Vagina (tissue), 2 donors: ENCODE measurements at regions not wholly inside any gene's neighbourhood (a gene's known extent, or its start where the extent isn't known, plus 50 kb on each side); places are given as distances from the start of the nearest gene placed in this dataset.

ENCODE experiments used
- POLR2A ChIP-seq, 2 donors: fragments of 450-650 bp; IDR thresholded peaks; one replicate each; pipeline ENCODE4 v1.6.1; 2017; ENCODE audit warnings: antibody characterized with exemption in 2 of 2, mild to moderate bottlenecking in 2 of 2, moderate library complexity in 2 of 2
- POLR2AphosphoS5 ChIP-seq, 2 donors: sonication (generic); formaldehyde crosslinking; IDR thresholded peaks; one replicate each; pipeline ENCODE4 v1.9.0; 2017; ENCODE audit warnings: antibody characterized with exemption in 2 of 2, mild to moderate bottlenecking in 2 of 2, low read depth in 1 of 2; ENCODE audit not compliant: insufficient read depth in 1 of 2
- TF ChIP-seq, protein P1 (sequence below), 3 experiments: fragments of 450-650 bp in 2 of 3; fragments of 200-600 bp in 1 of 3; sonication (generic) in 1 of 3; IDR thresholded peaks; one replicate each; pipeline ENCODE4 v1.5.1; 2017 to 2019; ENCODE audit warnings: antibody characterized with exemption in 3 of 3, mild to moderate bottlenecking in 2 of 3, moderate library complexity in 2 of 3

DNA sequence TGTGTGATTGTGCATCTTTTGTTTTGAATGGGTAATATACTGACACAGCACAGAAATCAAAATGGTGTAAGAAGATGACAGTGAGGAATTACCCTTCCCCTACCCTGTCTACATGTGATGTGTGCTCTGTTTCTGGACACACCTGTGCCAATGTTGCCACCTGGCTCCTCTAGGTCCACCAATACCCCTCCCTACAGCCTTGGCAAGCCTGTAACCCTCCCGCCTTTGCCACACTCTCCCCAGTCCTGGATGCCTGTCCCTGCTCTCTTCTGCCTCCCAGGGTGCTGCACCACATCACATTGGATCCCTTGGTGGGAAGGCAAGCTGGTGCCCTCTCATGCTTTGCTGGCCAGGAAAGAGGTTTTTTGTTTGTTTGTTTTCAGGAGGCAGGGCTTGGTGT is 289.5 kb upstream of the N4BP1 start:
- TF ChIP-seq, protein P1, sequence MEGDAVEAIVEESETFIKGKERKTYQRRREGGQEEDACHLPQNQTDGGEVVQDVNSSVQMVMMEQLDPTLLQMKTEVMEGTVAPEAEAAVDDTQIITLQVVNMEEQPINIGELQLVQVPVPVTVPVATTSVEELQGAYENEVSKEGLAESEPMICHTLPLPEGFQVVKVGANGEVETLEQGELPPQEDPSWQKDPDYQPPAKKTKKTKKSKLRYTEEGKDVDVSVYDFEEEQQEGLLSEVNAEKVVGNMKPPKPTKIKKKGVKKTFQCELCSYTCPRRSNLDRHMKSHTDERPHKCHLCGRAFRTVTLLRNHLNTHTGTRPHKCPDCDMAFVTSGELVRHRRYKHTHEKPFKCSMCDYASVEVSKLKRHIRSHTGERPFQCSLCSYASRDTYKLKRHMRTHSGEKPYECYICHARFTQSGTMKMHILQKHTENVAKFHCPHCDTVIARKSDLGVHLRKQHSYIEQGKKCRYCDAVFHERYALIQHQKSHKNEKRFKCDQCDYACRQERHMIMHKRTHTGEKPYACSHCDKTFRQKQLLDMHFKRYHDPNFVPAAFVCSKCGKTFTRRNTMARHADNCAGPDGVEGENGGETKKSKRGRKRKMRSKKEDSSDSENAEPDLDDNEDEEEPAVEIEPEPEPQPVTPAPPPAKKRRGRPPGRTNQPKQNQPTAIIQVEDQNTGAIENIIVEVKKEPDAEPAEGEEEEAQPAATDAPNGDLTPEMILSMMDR (IDR thresholded peaks at IDR 0.05): no peak
- no peak for TF ChIP-seq POLR2A (IDR thresholded peaks at IDR 0.05)
- no peak for TF ChIP-seq POLR2AphosphoS5 (IDR thresholded peaks at IDR 0.05; ENCODE audit: insufficient read depth in 1 of 2, low read depth in 1 of 2)
